ENCODE measurements at regions not wholly inside any gene's neighbourhood (a gene's known extent, or its start where the extent isn't known, plus 50 kb on each side); places are given as distances from the start of the nearest gene placed in this dataset.

DNA sequence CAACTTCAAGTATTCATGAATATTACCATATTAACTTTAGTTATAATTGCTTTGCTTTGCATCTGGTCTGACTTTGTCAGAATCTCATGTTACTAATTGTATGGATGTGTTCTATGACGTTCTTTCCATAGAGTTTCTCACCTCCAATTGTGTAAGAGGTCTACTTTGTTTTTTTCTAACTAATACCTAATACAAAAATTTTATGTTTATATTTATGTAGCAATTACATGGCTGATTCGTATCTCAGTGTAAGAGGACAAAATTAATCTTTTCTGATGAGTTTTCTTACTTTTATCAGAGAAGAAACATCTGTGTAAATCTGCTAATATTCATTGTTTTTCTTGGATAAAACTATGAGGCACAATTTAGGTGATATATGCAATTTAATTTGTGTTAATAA lies 224.8 kb upstream of the B3GALT2 start:
- Mint-ChIP-seq H3K27me3 (ENCODE audit: insufficient read depth, unreplicated experiment) (no peaks in the 10 kb centered on the region), H3K4me1 (ENCODE audit: low read depth, unreplicated experiment) (peaks cover 10% of the 10 kb centered on the region), H3K9me3 (ENCODE audit: unreplicated experiment) (no peaks in the 10 kb centered on the region), H3K36me3 (ENCODE audit: insufficient read depth, unreplicated experiment) (no peaks in the 10 kb centered on the region), H3K4me3 (ENCODE audit: unreplicated experiment) (no peak overlapping the region), H3K27ac (ENCODE audit: unreplicated experiment) (no peak overlapping the region)
- Histone ChIP-seq H3K4me3 (ENCODE audit: low read depth, low read length) (no peak overlapping the region), H3K27me3 (replicated peaks; ENCODE audit: control insufficient read depth, insufficient read depth, low read length) (no peaks in the 10 kb centered on the region), H3K4me1 (peaks cover 7% of the 10 kb centered on the region), H3K9me3 (no peaks in the 10 kb centered on the region), H3K36me3 (ENCODE audit: control insufficient read depth, insufficient read depth, low read length) (no peaks in the 10 kb centered on the region)
- ChIA-PET POLR2A (no interaction called here), CTCF (no interaction called here)
- intact Hi-C loops (cut with micrococcal nuclease; ENCODE audit: unreplicated experiment) = no loop called here
- DNase-seq = no peak
- BruUV-seq (replicated peaks) = no TSS peak
- TF ChIP-seq, protein P1, sequence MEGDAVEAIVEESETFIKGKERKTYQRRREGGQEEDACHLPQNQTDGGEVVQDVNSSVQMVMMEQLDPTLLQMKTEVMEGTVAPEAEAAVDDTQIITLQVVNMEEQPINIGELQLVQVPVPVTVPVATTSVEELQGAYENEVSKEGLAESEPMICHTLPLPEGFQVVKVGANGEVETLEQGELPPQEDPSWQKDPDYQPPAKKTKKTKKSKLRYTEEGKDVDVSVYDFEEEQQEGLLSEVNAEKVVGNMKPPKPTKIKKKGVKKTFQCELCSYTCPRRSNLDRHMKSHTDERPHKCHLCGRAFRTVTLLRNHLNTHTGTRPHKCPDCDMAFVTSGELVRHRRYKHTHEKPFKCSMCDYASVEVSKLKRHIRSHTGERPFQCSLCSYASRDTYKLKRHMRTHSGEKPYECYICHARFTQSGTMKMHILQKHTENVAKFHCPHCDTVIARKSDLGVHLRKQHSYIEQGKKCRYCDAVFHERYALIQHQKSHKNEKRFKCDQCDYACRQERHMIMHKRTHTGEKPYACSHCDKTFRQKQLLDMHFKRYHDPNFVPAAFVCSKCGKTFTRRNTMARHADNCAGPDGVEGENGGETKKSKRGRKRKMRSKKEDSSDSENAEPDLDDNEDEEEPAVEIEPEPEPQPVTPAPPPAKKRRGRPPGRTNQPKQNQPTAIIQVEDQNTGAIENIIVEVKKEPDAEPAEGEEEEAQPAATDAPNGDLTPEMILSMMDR (IDR thresholded peaks at IDR 0.05; ENCODE audit: insufficient read depth in 1 of 2, low read depth in 1 of 2, low read length in 1 of 2, severe bottlenecking in 1 of 2, unreplicated experiment in 1 of 2) = no peak

DNA sequence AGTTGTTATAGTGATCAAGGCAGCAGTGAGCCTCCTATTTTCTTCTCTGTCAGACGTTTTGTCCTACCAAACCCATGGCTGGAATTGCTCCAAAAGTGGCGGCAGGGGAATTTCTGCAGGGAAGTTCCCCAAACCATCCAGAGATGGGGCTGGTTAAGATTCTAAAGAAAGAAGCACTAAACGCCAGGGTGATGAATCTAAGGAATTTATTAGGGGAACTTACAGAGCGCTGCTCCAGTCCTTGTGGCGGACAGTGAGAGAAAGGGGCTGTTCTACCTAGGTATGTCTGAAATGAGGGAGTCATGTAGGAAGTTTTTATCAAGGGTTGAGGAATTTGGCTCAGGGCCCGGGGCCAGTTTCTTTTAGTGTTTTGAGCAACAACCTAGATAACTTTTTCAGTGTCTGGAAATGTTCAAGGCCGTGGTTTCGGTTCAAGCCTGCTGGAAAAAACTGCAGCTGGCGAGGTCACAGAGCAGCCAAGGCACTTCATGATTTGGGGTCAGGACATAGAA lies 222.4 kb upstream of the B3GALT2 start:
- peaks cover 10% of the 10 kb centered on the region for H3K4me1 Mint-ChIP-seq (ENCODE audit: low read depth, unreplicated experiment)
- peak overlapping the region; percentile 82 for H3K27ac Mint-ChIP-seq (ENCODE audit: unreplicated experiment)
- H3K36me3 Mint-ChIP-seq (ENCODE audit: insufficient read depth, unreplicated experiment) = no peaks in the 10 kb centered on the region
- POLR2A ChIA-PET = no interaction called here
- DNase-seq = peak; percentile 15 to 60
- peak overlapping the region; percentile 17 for H3K4me3 Mint-ChIP-seq (ENCODE audit: unreplicated experiment)
- no TSS peak for BruUV-seq (replicated peaks)
- Histone ChIP-seq H3K9me3 (no peaks in the 10 kb centered on the region), H3K27me3 (replicated peaks; ENCODE audit: control insufficient read depth, insufficient read depth, low read length) (no peaks in the 10 kb centered on the region), H3K36me3 (ENCODE audit: control insufficient read depth, insufficient read depth, low read length) (no peaks in the 10 kb centered on the region), H3K4me1 (peaks cover 7% of the 10 kb centered on the region), H3K4me3 (ENCODE audit: low read depth, low read length) (no peak overlapping the region)
- TF ChIP-seq, protein P1 (IDR thresholded peaks at IDR 0.05; ENCODE audit: insufficient read depth in 1 of 2, low read depth in 1 of 2, low read length in 1 of 2, severe bottlenecking in 1 of 2, unreplicated experiment in 1 of 2) = no peak
- CTCF ChIA-PET = no interaction called here
- intact Hi-C loops (cut with micrococcal nuclease; ENCODE audit: unreplicated experiment) = loop anchor here (5.0 kb wide), 1 partner anchor 348 kb away; no protein-coding TSS in a partner anchor
- no peaks in the 10 kb centered on the region for H3K9me3 Mint-ChIP-seq (ENCODE audit: unreplicated experiment)
- H3K27me3 Mint-ChIP-seq (ENCODE audit: insufficient read depth, unreplicated experiment) = no peaks in the 10 kb centered on the region

DNA sequence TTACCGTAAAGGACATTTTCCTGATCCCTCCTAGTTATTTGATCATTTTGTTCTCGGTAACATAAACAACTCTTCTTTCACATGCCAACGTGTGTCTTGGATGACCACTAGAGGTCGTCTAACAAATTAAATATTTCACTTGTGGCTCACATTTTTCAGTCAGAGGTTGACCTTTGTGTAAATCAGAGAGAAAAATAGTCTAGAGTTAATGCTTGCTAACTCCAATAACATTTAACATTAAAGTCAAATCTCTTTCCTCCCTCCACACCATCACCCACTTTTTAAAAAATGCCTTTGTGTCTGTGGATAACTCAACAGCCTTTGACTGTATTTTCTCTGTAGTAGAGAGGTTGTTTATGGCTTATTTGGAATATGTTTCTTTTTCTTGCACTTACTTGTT lies 220.5 kb upstream of the B3GALT2 start:
- peaks cover 7% of the 10 kb centered on the region for H3K4me1 ChIP-seq
- no peak overlapping the region for H3K4me3 ChIP-seq (ENCODE audit: low read depth, low read length)
- Mint-ChIP-seq H3K9me3 (ENCODE audit: unreplicated experiment) (no peaks in the 10 kb centered on the region), H3K4me3 (ENCODE audit: unreplicated experiment) (no peak overlapping the region), H3K4me1 (ENCODE audit: low read depth, unreplicated experiment) (peaks cover 10% of the 10 kb centered on the region), H3K27me3 (ENCODE audit: insufficient read depth, unreplicated experiment) (no peaks in the 10 kb centered on the region), H3K36me3 (ENCODE audit: insufficient read depth, unreplicated experiment) (no peaks in the 10 kb centered on the region), H3K27ac (ENCODE audit: unreplicated experiment) (no peak overlapping the region)
- POLR2A ChIA-PET = no interaction called here
- TF ChIP-seq, protein P1 (IDR thresholded peaks at IDR 0.05; ENCODE audit: insufficient read depth in 1 of 2, low read depth in 1 of 2, low read length in 1 of 2, severe bottlenecking in 1 of 2, unreplicated experiment in 1 of 2) = peak; percentile 58 to 68
- intact Hi-C loops (cut with micrococcal nuclease; ENCODE audit: unreplicated experiment) = loop anchor here (2.0 to 5.0 kb wide), 3 partner anchors 114 to 888 kb away; no protein-coding TSS in a partner anchor
- no peaks in the 10 kb centered on the region for H3K27me3 ChIP-seq (replicated peaks; ENCODE audit: control insufficient read depth, insufficient read depth, low read length)
- CTCF ChIA-PET = no interaction called here
- no peaks in the 10 kb centered on the region for H3K36me3 ChIP-seq (ENCODE audit: control insufficient read depth, insufficient read depth, low read length)
- H3K9me3 ChIP-seq = no peaks in the 10 kb centered on the region
- DNase-seq = peak in 1 of 2 experiments; percentile 13
- BruUV-seq (replicated peaks) = no TSS peak
